HG03558 (cell line): ENCODE measurements at regions not wholly inside any gene's neighbourhood (a gene's known extent, or its start where the extent isn't known, plus 50 kb on each side); places are given as distances from the start of the nearest gene placed in this dataset.
"Not testable (repeated sequence)": the region's sequence is repeated elsewhere in the genome, so short reads cannot be mapped to it uniquely, and the experiment has no call there.

Experiments used
- ATAC-seq: cut with Tn5 transposase; IDR thresholded peaks from one replicate; pipeline ENCODE4 v1.9.1; 2021; ENCODE audit warnings: moderate number of reproducible peaks; ENCODE audit not compliant: unreplicated experiment; ENCODE audit errors: extremely low read depth

DNA sequence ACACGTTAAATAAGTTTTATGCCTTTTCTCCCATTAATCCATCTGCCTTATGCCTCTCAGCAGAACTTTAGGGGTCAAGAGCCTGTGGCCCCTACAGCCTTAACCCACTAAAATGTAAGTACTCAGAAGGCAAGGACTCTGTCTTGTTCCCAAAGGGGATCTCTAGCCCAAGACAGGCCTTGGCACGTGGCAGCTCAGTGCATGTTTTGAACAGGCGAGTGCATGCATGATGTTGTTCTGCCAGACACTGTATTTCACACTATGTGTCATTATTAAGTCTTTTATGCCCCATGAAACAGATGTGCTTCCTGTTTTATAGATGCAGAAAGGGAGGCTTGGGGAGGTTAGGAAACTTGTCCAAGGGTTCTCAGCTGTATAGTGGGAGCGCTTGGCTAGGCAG is 102.8 kb downstream of the ETS2 start:
- ATAC-seq = no peak

- ATAC-seq = no peak
These were observed 100.0 kb downstream of the ETS2 start for GRCh38 chr21:38905752-38906151.

- ATAC-seq = no peak
These were observed 99.6 kb downstream of the ETS2 start for GRCh38 chr21:38905328-38905727.

DNA sequence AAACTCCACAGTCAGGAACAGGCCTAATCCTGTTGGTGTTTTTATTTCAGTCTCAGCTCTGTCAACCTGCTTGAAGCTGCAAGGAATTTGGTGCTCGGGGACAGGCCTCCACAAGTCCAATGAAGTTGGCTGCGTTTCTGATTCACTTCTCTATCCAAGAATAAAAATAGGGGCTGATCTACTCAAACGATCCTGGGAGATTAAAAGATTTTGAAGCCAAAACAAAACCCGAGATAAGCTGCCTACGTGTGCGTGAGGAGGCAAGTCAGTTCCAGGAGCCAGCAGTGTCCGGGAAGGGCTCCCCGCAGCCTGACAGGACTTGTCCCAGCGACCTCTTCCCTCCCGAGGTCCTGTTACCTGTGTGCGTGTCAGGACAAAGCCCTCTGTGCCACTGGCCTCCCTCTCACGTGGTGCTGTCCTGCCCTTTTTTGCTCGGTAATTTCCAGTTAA is 98.0 kb downstream of the ETS2 start:
- ATAC-seq = no peak

- no peak for ATAC-seq
These were observed 97.1 kb downstream of the ETS2 start for GRCh38 chr21:38902608-38903445.

- no peak for ATAC-seq
These were observed 94.8 kb downstream of the ETS2 start for GRCh38 chr21:38900499-38900898.

DNA sequence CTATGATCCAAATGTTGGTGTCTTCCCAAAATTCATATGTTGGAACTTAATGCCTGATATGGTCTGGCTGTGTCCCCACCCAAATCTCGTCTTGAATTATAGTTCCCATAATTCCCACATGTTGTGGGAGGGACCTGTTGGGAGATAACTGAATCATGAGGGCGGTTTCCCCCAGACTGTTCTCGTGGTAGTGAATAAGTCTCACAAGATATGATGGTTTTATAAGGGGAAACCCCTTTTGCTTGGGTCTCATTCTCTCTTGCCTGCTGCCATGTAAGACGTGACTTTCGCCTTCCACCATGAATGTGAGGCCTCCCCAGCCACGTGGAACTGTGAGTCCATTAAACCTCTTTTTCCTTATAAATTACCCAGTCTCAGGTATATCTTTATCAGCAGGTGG is 94.3 kb downstream of the ETS2 start:
- ATAC-seq = not testable (repeated sequence)

DNA sequence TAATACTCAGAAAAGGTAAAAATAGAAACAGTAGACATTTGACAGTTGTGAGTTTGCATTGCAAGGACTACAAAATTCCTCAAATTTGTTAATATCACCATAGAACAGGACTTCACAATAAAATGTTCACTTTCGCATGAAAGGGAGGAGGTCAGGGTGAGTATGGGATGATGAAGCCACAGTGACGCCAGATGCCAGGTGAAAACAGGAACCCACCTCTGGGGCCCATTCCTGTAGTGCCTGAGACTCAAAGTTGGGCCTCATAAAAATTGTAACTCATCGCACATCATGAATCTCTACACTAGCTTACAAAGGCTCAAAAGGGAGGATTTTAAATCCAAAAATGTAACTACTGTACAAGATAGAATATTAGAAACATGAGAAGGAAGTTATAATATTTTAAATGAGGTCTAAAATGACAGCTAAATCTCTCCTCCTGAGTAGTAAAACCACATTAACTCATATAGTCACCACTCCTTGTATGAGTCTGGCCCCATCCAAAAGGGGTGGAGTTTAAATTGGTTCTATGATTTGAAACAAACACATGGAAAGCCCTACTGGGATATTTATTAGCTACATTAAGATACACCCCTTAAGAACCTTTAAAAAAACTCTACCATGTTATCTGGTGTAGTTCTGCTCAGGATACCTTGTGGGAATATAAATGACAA is 93.7 kb downstream of the ETS2 start:
- no peak for ATAC-seq

DNA sequence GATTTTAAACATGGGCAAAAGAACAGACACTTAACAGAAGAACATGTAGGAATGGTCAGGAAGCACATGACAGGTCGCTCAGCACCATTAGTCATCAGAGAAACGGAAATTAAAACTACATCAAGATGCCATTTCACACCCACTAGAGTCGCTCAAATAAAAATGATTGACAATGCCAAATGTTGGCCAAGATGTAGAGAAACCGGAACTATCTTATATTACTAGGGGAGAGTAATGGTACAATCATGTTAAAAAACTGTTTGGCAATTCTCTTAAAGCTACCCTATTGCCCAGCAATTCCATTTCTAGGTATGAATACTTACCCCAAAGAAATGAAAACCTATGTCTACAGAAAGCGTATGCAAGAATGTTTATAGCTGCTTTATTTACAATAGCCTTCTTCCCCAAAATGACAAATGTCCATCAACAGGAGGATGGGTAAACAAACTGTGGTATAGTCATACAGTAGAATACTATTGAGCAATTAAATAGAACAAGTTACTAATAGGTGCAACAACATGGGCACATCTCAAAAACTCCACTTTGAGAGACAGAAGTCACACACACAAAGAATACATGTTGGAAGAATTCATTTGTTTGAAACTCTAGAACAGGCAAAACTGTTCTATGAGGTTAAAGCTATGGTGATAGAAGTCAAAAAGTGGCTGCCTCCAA is 92.8 kb downstream of the ETS2 start:
- ATAC-seq = no peak

GRCh38 chr21:38897532-38898421 is 92.0 kb downstream of the ETS2 start:
- ATAC-seq = no peak

DNA sequence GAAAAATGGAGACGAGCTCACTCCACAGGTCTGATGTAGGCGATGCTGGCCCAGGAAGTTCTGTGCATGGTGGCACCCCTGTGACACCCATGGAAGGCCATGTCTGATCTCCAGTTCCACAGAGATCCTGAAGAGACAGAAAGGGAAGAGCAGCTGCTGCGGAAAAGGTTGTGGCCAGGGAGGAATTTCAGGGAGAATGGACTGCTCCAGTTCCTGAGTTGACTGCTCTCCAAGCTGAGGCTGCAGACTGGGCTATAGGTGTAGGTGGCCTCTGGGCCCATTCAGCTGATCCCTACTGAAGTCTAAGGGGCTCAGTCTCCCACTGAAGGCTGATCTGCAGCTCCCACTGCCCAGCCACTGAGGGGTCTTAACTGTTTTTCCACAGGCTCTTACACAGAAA is 89.2 kb downstream of the ETS2 start:
- ATAC-seq = no peak

GRCh38 chr21:38888991-38889561 is 83.3 kb downstream of the ETS2 start:
- no peak for ATAC-seq

GRCh38 chr21:38887749-38888148 is 82.0 kb downstream of the ETS2 start:
- no peak for ATAC-seq

GRCh38 chr21:38887062-38887686 is 81.4 kb downstream of the ETS2 start:
- no peak for ATAC-seq

- no peak for ATAC-seq
These were observed 80.2 kb downstream of the ETS2 start for GRCh38 chr21:38885909-38886308.

DNA sequence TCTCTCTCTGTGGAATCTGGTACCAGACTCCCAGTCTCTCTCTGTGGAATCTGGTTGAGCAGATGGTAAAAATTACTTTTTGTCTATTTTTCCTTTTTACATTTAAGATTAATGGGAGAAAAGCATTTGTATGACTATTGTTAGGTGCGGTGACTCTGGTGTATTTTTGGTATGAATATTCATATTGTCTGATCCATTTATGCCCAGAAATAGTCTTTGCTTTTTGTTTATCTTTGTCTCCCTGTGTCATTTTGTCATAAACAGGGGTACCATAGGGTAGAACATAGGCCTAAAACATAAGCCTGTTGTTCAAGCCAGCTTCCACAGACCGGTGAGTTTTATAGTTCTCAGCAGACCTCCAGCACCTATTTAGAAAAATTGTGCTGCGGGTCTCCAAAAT is 78.7 kb downstream of the ETS2 start:
- no peak for ATAC-seq

- ATAC-seq = no peak
These were observed 77.4 kb downstream of the ETS2 start for GRCh38 chr21:38883142-38883541.

DNA sequence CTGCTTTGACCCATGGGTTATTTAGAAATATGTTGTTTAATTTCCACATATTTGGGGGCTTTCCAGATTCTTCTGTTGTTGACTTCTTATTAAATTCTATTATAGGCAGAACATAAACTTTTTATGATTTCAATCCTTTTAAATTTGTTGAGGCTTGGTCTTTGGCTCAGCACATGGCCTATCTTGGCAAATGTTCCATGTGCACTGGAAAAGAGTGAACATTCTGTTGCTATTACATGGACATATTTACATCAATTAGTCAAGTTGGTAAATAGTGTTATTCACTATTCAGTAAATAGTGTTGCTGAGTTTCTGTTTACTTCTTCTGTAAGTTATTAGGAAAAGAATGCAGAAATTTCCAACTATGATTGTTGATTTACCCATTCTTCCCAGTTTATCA is 75.4 kb downstream of the ETS2 start:
- ATAC-seq = no peak

DNA sequence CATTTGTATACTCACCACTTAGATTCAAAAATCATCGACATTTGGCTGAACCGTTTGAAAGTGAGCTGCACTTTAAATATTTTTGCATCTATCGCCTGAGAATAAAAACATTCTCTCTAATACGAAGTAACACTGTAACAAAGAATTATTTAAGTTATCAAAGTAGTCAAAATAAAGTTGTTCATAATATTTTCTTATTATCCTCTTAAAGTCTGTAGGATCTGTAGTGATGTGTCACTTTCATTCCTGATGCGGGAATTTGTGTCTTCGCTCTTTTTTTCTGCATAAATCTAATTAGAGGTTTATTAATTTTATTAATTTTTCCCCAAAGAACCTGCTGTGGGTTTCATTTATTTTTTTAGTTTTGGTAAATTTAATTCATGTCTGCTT is 74.8 kb downstream of the ETS2 start:
- no peak for ATAC-seq
